ENCODE measurements at regions not wholly inside any gene's neighbourhood (a gene's known extent, or its start where the extent isn't known, plus 50 kb on each side); places are given as distances from the start of the nearest gene placed in this dataset.

DNA sequence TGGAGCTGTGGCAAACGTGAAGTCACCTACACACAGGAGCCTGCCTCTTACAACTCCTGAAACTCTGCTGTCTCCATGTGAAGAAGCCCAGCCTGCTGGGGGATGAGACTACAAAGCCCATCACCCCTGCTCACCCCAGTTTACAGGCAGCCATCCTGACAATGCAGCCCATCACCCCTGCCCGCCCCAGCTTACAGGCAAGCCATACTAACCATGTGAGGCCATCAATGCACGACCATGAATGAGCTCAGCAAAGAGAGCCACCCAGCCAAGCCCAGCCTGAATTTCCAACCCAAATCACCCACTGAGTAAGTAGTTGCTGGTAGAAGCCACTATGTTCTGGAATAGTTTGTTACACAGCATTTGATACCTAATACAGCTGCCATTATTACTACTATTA is 185.4 kb upstream of the NSMCE3 start:
- DNase-seq (ENCODE audit: low spot score): no peak
- H3K27ac ChIP-seq (ENCODE audit: low read depth in 1 of 2, low read length in 2 of 2): no peak overlapping the region
- WGBS: 88% methylated on average over 3 of the region's 3 CpGs
- TF ChIP-seq ZBTB33 (IDR thresholded peaks at IDR 0.05) (no peak), YY1 (IDR thresholded peaks at IDR 0.05) (no peak), FOXA2 (IDR thresholded peaks at IDR 0.05) (no peak), RXRA (IDR thresholded peaks at IDR 0.05) (no peak), JUND (IDR thresholded peaks at IDR 0.05) (no peak), TAF1 (conservative IDR thresholded peaks at IDR 0.05) (no peak), SP1 (IDR thresholded peaks at IDR 0.05) (no peak), RAD21 (IDR thresholded peaks at IDR 0.05) (no peak), NR2F2 (IDR thresholded peaks at IDR 0.05) (no peak), ATF3 (IDR thresholded peaks at IDR 0.05) (no peak), EGR1 (IDR thresholded peaks at IDR 0.05; ENCODE audit: low read depth in 2 of 2) (no peak), GABPA (IDR thresholded peaks at IDR 0.05 in 1 of 2, conservative IDR thresholded peaks at IDR 0.05 in 1 of 2) (no peak), HNF4A (conservative IDR thresholded peaks at IDR 0.05) (no peak), HNF4G (IDR thresholded peaks at IDR 0.05) (no peak), FOXA1 (IDR thresholded peaks at IDR 0.05) (no peak)
- TF ChIP-seq, protein P1, sequence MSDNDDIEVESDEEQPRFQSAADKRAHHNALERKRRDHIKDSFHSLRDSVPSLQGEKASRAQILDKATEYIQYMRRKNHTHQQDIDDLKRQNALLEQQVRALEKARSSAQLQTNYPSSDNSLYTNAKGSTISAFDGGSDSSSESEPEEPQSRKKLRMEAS (IDR thresholded peaks at IDR 0.05): no peak
- TF ChIP-seq, protein P2, sequence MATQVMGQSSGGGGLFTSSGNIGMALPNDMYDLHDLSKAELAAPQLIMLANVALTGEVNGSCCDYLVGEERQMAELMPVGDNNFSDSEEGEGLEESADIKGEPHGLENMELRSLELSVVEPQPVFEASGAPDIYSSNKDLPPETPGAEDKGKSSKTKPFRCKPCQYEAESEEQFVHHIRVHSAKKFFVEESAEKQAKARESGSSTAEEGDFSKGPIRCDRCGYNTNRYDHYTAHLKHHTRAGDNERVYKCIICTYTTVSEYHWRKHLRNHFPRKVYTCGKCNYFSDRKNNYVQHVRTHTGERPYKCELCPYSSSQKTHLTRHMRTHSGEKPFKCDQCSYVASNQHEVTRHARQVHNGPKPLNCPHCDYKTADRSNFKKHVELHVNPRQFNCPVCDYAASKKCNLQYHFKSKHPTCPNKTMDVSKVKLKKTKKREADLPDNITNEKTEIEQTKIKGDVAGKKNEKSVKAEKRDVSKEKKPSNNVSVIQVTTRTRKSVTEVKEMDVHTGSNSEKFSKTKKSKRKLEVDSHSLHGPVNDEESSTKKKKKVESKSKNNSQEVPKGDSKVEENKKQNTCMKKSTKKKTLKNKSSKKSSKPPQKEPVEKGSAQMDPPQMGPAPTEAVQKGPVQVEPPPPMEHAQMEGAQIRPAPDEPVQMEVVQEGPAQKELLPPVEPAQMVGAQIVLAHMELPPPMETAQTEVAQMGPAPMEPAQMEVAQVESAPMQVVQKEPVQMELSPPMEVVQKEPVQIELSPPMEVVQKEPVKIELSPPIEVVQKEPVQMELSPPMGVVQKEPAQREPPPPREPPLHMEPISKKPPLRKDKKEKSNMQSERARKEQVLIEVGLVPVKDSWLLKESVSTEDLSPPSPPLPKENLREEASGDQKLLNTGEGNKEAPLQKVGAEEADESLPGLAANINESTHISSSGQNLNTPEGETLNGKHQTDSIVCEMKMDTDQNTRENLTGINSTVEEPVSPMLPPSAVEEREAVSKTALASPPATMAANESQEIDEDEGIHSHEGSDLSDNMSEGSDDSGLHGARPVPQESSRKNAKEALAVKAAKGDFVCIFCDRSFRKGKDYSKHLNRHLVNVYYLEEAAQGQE (IDR thresholded peaks at IDR 0.05): no peak
- TF ChIP-seq, protein P3, sequence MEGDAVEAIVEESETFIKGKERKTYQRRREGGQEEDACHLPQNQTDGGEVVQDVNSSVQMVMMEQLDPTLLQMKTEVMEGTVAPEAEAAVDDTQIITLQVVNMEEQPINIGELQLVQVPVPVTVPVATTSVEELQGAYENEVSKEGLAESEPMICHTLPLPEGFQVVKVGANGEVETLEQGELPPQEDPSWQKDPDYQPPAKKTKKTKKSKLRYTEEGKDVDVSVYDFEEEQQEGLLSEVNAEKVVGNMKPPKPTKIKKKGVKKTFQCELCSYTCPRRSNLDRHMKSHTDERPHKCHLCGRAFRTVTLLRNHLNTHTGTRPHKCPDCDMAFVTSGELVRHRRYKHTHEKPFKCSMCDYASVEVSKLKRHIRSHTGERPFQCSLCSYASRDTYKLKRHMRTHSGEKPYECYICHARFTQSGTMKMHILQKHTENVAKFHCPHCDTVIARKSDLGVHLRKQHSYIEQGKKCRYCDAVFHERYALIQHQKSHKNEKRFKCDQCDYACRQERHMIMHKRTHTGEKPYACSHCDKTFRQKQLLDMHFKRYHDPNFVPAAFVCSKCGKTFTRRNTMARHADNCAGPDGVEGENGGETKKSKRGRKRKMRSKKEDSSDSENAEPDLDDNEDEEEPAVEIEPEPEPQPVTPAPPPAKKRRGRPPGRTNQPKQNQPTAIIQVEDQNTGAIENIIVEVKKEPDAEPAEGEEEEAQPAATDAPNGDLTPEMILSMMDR (IDR thresholded peaks at IDR 0.05; ENCODE audit: low read depth, low read length, missing input control): no peak
- H3K4me3 ChIP-seq (ENCODE audit: low read depth in 1 of 3, low read length in 3 of 3): no peak overlapping the region
- peaks cover 0 to under 1% (median 0%) of the 10 kb centered on the region in 4 donors for H3K27me3 ChIP-seq (ENCODE audit: control insufficient read depth in 4 of 4, insufficient read depth in 4 of 4, low read length in 3 of 4)
- H3K4me1 ChIP-seq (ENCODE audit: control insufficient read depth in 4 of 4, insufficient read depth in 4 of 4, low read length in 3 of 4): no peaks in the 10 kb centered on the region
- H3K9ac ChIP-seq (ENCODE audit: low read depth in 1 of 2, low read length in 2 of 2): no peak overlapping the region
- no peaks in the 10 kb centered on the region for H3K9me3 ChIP-seq (ENCODE audit: control insufficient read depth in 4 of 4, low read length in 3 of 4)
- no peaks in the 10 kb centered on the region for H3K36me3 ChIP-seq (ENCODE audit: control insufficient read depth in 4 of 4, insufficient read depth in 3 of 4, low read depth in 1 of 4, low read length in 3 of 4)

Measured in liver (tissue), 8 donors.